Keratinocyte (primary cell): ENCODE measurements at regions not wholly inside any gene's neighbourhood (a gene's known extent, or its start where the extent isn't known, plus 50 kb on each side); places are given as distances from the start of the nearest gene placed in this dataset.

Experiments
- CTCF ChIP-seq, 3 experiments: IDR thresholded peaks in 1 of 3; conservative IDR thresholded peaks in 1 of 3; optimal IDR thresholded peaks in 1 of 3; 2 replicates in 2 of 3; 3 replicates in 1 of 3; pipeline versions ENCODE3 to v1.5.1; 2011; ENCODE audit warnings: low read length in 3 of 3, mild to moderate bottlenecking in 3 of 3, moderate library complexity in 2 of 3, control low read depth in 1 of 3, inconsistent platforms in 1 of 3; ENCODE audit not compliant: insufficient read depth in 2 of 3; ENCODE audit errors: extremely low read depth in 1 of 3
- EZH2 ChIP-seq: IDR thresholded peaks from one replicate; pipeline ENCODE4 v1.6.1; 2012; ENCODE audit warnings: inconsistent platforms, mild to moderate bottlenecking, low read length, moderate library complexity

DNA sequence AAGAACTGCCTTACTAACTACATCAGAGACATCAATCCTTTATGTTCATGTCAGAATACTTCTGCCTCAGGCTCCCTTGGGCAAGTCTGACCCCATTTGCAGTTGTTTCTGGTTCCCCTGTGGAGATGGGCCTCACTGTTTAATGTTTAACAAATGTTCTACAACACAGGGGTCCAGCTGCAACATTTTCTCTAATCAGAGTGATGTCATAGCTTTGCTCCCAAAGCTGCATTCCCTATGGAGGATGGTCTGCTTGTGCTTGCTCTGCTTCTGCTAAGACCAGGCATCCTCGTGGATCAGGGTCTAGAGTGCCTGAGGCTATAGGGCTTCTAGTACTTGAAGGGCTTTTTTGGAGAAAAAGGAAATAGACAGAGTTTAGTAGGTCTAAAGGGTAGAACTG lies 1071.2 kb downstream of the TTLL7 start:
- TF ChIP-seq CTCF (optimal IDR thresholded peaks at IDR 0.05 in 1 of 3, IDR thresholded peaks at IDR 0.05 in 1 of 3, conservative IDR thresholded peaks at IDR 0.05 in 1 of 3; ENCODE audit: extremely low read depth in 1 of 3, insufficient read depth in 2 of 3, low read length in 3 of 3): no peak
- no peak for TF ChIP-seq EZH2
